Thoracic aorta (tissue), 2 donors: ENCODE measurements at regions not wholly inside any gene's neighbourhood (a gene's known extent, or its start where the extent isn't known, plus 50 kb on each side); places are given as distances from the start of the nearest gene placed in this dataset.

Source experiments
- ATAC-seq: fragments of 150-250 bp; one replicate; pipeline ENCODE4 v1.8.0; 2017; ENCODE audit warnings: low read depth; ENCODE audit not compliant: insufficient number of reproducible peaks, low FRiP score
- DNase-seq: peaks from one replicate; pipeline ENCODE4 v3.0.0-alpha.2; 2020; ENCODE audit warnings: low spot score
- H3K27ac ChIP-seq, 2 donors: fragments of 200-600 bp; sonication (generic); 1 replicate in 1 of 2; 2 replicates in 1 of 2; pipeline ENCODE4 v1.5.1; 2016; ENCODE audit warnings: mild to moderate bottlenecking in 2 of 2, moderate library complexity in 2 of 2
- H3K27me3 ChIP-seq: fragments of 200-600 bp; sonication (generic); replicated peaks from 2 replicates; pipeline ENCODE4 v1.6.0; 2016; ENCODE audit warnings: mild to moderate bottlenecking; ENCODE audit not compliant: insufficient read depth
- H3K36me3 ChIP-seq: fragments of 200-600 bp; sonication (generic); one replicate; pipeline ENCODE4 v1.5.1; 2016
- H3K4me1 ChIP-seq, 2 donors: fragments of 200-600 bp; sonication (generic); 1 replicate in 1 of 2; 2 replicates in 1 of 2; pipeline versions ENCODE4 v1.5.1 to v1.6.0; 2016; ENCODE audit warnings: low read depth in 2 of 2, mild to moderate bottlenecking in 1 of 2; ENCODE audit not compliant: control insufficient read depth in 1 of 2
- H3K4me3 ChIP-seq: fragments of 200-600 bp; sonication (generic); 2 replicates; pipeline ENCODE4 v1.5.1; 2016; ENCODE audit warnings: mild to moderate bottlenecking
- H3K9me3 ChIP-seq: fragments of 200-600 bp; sonication (generic); 2 replicates; pipeline ENCODE4 v1.5.1; 2016
- TF ChIP-seq, protein P1 (sequence below): fragments of 200-600 bp; sonication (generic); IDR thresholded peaks from one replicate; pipeline ENCODE4 v1.5.1; 2019; ENCODE audit warnings: antibody characterized with exemption

DNA sequence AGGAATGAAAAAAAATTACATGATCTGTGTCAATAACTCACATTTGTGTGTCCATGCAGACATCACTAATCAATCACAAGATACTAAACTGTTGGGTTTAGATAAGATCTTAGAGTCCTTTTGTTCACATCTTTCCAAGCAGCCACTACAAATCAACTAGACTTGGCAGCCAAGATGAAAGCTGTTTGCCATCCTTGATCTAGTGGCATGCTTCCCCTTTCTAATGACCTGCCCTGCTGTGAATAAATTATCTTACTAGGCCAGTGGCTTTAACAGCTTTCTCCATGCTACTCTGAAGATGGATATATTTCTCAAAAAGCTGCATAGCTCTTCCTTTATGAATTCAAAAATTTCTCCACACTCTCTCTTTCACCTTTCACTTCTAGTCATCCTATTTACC, 1338.0 kb upstream of the ACVR2A start:
- H3K4me1 ChIP-seq, result no peaks in the 10 kb centered on the region
- no peak for ATAC-seq
- DNase-seq, result no peak

DNA sequence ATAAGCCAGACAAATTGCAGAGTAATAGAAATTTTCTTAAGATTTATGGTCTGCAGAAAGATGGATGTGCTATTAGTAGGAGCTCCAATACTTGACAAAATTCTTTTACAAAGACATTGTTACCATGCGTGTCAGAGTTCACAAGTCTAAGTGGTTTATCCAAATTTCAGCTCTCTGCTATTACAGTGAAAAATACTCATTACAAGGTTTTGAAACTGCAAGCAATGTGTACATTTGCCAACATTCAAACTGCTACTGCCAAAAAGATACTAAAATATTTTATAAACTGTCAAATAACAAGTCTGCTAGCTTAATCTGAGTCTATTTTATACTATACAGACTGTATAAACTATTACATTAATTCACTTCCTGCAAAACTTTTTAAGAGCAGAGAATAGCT, 1341.5 kb upstream of the ACVR2A start:
- H3K4me1 ChIP-seq, result no peaks in the 10 kb centered on the region
- no peaks in the 10 kb centered on the region for H3K27me3 ChIP-seq
- H3K9me3 ChIP-seq, result no peaks in the 10 kb centered on the region
- H3K27ac ChIP-seq, result no peak overlapping the region
- ATAC-seq (no peak), DNase-seq (no peak)
- H3K4me3 ChIP-seq, result no peak overlapping the region
- H3K36me3 ChIP-seq, result no peaks in the 10 kb centered on the region
- TF ChIP-seq, protein P1, sequence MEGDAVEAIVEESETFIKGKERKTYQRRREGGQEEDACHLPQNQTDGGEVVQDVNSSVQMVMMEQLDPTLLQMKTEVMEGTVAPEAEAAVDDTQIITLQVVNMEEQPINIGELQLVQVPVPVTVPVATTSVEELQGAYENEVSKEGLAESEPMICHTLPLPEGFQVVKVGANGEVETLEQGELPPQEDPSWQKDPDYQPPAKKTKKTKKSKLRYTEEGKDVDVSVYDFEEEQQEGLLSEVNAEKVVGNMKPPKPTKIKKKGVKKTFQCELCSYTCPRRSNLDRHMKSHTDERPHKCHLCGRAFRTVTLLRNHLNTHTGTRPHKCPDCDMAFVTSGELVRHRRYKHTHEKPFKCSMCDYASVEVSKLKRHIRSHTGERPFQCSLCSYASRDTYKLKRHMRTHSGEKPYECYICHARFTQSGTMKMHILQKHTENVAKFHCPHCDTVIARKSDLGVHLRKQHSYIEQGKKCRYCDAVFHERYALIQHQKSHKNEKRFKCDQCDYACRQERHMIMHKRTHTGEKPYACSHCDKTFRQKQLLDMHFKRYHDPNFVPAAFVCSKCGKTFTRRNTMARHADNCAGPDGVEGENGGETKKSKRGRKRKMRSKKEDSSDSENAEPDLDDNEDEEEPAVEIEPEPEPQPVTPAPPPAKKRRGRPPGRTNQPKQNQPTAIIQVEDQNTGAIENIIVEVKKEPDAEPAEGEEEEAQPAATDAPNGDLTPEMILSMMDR, result no peak

More for the DNA sequence above, 1338.0 kb upstream of the ACVR2A start:
- no peak overlapping the region for H3K4me3 ChIP-seq
- H3K9me3 ChIP-seq, result no peaks in the 10 kb centered on the region
- H3K27me3 ChIP-seq, result no peaks in the 10 kb centered on the region
- no peak overlapping the region for H3K27ac ChIP-seq
- TF ChIP-seq, protein P1, result no peak
- H3K36me3 ChIP-seq, result no peaks in the 10 kb centered on the region

DNA sequence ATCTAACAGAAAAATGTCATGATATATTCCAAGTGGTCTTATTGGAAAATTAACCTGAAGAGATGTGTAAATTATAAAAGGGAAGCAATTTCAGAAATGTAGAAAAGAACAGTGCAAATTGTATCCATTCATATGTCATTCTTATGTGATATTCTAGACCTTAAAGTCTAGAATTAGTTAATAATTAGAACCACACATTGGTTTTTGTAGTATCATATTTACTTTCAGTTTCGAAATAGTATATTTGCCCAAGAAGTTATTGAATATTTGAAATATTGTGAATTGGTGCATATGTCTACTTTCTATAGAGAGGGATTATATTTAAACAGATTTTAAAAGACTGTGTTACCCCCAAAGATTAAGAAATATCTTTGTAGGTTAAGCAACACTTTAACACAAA, 1348.6 kb upstream of the ACVR2A start:
- ATAC-seq (no peak), DNase-seq (no peak)
- TF ChIP-seq, protein P1, result no peak

DNA sequence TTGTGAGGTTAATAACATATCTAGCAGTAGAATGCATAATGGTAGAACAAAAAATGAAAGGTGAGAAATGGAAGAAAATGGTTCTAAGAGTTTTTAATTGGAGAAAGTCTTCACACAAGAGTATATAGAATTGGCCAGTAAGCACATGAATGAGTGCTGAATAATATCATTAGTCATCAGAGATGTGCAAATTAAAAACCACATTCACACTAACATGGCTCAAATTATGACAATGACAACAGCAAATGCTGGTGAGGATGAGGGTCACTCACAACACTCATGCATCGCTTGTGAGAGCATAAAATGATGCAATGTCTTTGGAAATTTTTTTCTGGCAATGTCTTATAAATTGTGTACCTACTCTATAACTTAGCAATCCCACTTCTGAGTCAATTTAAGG, 1355.4 kb upstream of the ACVR2A start:
- H3K4me1 ChIP-seq, result no peaks in the 10 kb centered on the region
- no peaks in the 10 kb centered on the region for H3K36me3 ChIP-seq
- no peaks in the 10 kb centered on the region for H3K27me3 ChIP-seq
- no peak for DNase-seq
- H3K4me3 ChIP-seq, result no peak overlapping the region
- TF ChIP-seq, protein P1, result no peak
- no peak for ATAC-seq
- no peaks in the 10 kb centered on the region for H3K9me3 ChIP-seq
- H3K27ac ChIP-seq, result no peak overlapping the region

More for the DNA sequence above, 1348.6 kb upstream of the ACVR2A start:
- Histone ChIP-seq H3K4me3 (no peak overlapping the region), H3K27ac (no peak overlapping the region), H3K36me3 (no peaks in the 10 kb centered on the region), H3K9me3 (no peaks in the 10 kb centered on the region), H3K4me1 (no peaks in the 10 kb centered on the region), H3K27me3 (no peaks in the 10 kb centered on the region)

DNA sequence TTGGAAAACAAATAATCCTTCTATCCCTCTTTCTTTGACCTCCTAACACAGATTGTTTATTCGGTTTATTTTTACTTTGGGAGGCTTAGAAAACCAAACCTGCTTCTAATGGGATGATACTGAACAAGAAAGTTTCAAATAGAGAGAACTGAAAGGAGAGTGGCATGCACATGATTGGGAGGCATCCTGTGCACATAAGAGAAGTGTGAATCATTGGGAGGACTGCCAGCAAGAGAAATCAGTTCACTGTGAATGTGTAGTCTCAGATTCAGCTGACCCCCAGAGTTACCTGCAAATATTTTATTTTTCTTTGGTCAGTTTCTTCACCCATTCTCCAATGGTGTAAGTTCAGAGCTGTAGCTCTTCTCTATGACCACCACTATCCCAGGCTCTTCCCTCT, 1363.2 kb upstream of the ACVR2A start:
- Histone ChIP-seq H3K9me3 (no peaks in the 10 kb centered on the region), H3K4me1 (no peaks in the 10 kb centered on the region), H3K36me3 (no peaks in the 10 kb centered on the region), H3K27me3 (no peaks in the 10 kb centered on the region), H3K4me3 (no peak overlapping the region), H3K27ac (no peak overlapping the region)
- ATAC-seq (no peak), DNase-seq (no peak)
- TF ChIP-seq, protein P1, result no peak
